GM23338 (cell line): ENCODE measurements at regions not wholly inside any gene's neighbourhood (a gene's known extent, or its start where the extent isn't known, plus 50 kb on each side); places are given as distances from the start of the nearest gene placed in this dataset.

Experiments used
- ATAC-seq: fragments of 200-7000 bp; cut with Tn5 transposase; 3 replicates; pipeline ENCODE4 v1.9.1; 2020
- DNase-seq: peaks from one replicate; pipeline ENCODE4 v3.0.0-alpha.2; 2015; ENCODE audit warnings: low spot score
- H2AFZ ChIP-seq: fragments of 200-600 bp; sonication (generic); 2 replicates; pipeline ENCODE4 v1.8.0; 2016; ENCODE audit warnings: antibody characterized with exemption, mild to moderate bottlenecking, moderate library complexity
- H3F3A ChIP-seq: fragments of 200-600 bp; sonication (generic); replicated peaks from 2 replicates; pipeline ENCODE4 v1.8.0; 2017; ENCODE audit warnings: antibody characterized with exemption, mixed run types, low read depth
- H3K27ac ChIP-seq: fragments of 200-600 bp; sonication (generic); 2 replicates; pipeline ENCODE4 v1.6.1; 2016; ENCODE audit warnings: low read depth
- H3K27me3 ChIP-seq: fragments of 200-600 bp; sonication (generic); 2 replicates; pipeline ENCODE4 v1.8.0; 2016; ENCODE audit warnings: mild to moderate bottlenecking, mixed run types, moderate library complexity; ENCODE audit not compliant: insufficient read depth
- H3K36me3 ChIP-seq: fragments of 200-600 bp; sonication (generic); 2 replicates; pipeline ENCODE4 v1.8.0; 2016; ENCODE audit warnings: mild to moderate bottlenecking; ENCODE audit not compliant: insufficient read depth
- H3K4me1 ChIP-seq: fragments of 200-600 bp; sonication (generic); 2 replicates; pipeline ENCODE4 v1.8.0; 2016; ENCODE audit warnings: mild to moderate bottlenecking, moderate library complexity; ENCODE audit not compliant: insufficient read depth
- H3K4me2 ChIP-seq: fragments of 200-600 bp; sonication (generic); 2 replicates; pipeline ENCODE4 v1.7.1; 2017; ENCODE audit warnings: mixed run types
- H3K4me3 ChIP-seq: fragments of 200-600 bp; sonication (generic); 2 replicates; pipeline ENCODE4 v1.6.1; 2016; ENCODE audit warnings: mixed run types
- H3K79me2 ChIP-seq: fragments of 200-600 bp; sonication (generic); replicated peaks from 2 replicates; pipeline ENCODE4 v1.8.0; 2017; ENCODE audit warnings: mild to moderate bottlenecking; ENCODE audit not compliant: insufficient read depth
- H3K9me2 ChIP-seq: fragments of 200-600 bp; sonication (generic); 2 replicates; pipeline ENCODE4 v1.8.0; 2017; ENCODE audit not compliant: insufficient read depth
- H4K20me1 ChIP-seq: fragments of 200-600 bp; sonication (generic); replicated peaks from 2 replicates; pipeline ENCODE4 v1.8.0; 2017; ENCODE audit warnings: mild to moderate bottlenecking; ENCODE audit not compliant: insufficient read depth
- H3K27ac Mint-ChIP-seq: 2 replicates; pipeline ENCODE4 v1.8.0; 2020; ENCODE audit warnings: inconsistent platforms, mild to moderate bottlenecking, moderate library complexity, mixed read lengths
- H3K27me3 Mint-ChIP-seq: 3 replicates; pipeline ENCODE4 v1.8.0; 2022; ENCODE audit warnings: low read depth, mild to moderate bottlenecking, moderate library complexity, mixed read lengths, inconsistent platforms; ENCODE audit not compliant: insufficient read depth, poor library complexity
- H3K36me3 Mint-ChIP-seq: 3 replicates; pipeline ENCODE4 v1.8.0; 2021; ENCODE audit warnings: low read depth, mild to moderate bottlenecking, inconsistent platforms, moderate library complexity, mixed read lengths
- H3K4me1 Mint-ChIP-seq: 3 replicates; pipeline ENCODE4 v1.8.0; 2020; ENCODE audit warnings: mild to moderate bottlenecking, inconsistent platforms, mixed read lengths
- H3K4me3 Mint-ChIP-seq: 3 replicates; pipeline ENCODE4 v1.8.0; 2021; ENCODE audit warnings: moderate library complexity, mild to moderate bottlenecking, inconsistent platforms, mixed read lengths
- H3K9me3 Mint-ChIP-seq: 3 replicates; pipeline ENCODE4 v1.8.0; 2020; ENCODE audit warnings: moderate library complexity, mild to moderate bottlenecking, inconsistent platforms, mixed read lengths
- EZH2phosphoT487 ChIP-seq: fragments of 200-600 bp; sonication (generic); IDR thresholded peaks from one replicate; pipeline ENCODE4 v1.8.1; 2018; ENCODE audit warnings: antibody characterized with exemption; ENCODE audit not compliant: unreplicated experiment
- JUNB ChIP-seq: IDR thresholded peaks from one replicate; pipeline ENCODE4 v1.6.1; 2016; ENCODE audit warnings: antibody characterized with exemption; ENCODE audit not compliant: unreplicated experiment
- STAT1 ChIP-seq: IDR thresholded peaks from one replicate; pipeline ENCODE4 v1.6.1; 2016; ENCODE audit warnings: antibody characterized with exemption; ENCODE audit not compliant: unreplicated experiment
- ZNF114 ChIP-seq: fragments of 250-450 bp; sonication (Bioruptor Pico); IDR thresholded peaks from 2 replicates; pipeline ENCODE4 v1.5.0; 2020; ENCODE audit warnings: mild to moderate bottlenecking, moderate library complexity
- ZNF331 ChIP-seq: fragments of 250-450 bp; sonication (Bioruptor Pico); IDR thresholded peaks from 2 replicates; pipeline ENCODE4 v1.5.0; 2020; ENCODE audit warnings: low read depth, mild to moderate bottlenecking, moderate library complexity
- TF ChIP-seq, protein P1 (sequence below): IDR thresholded peaks from one replicate; pipeline ENCODE4 v1.6.1; 2018; ENCODE audit warnings: antibody characterized with exemption; ENCODE audit not compliant: unreplicated experiment

DNA sequence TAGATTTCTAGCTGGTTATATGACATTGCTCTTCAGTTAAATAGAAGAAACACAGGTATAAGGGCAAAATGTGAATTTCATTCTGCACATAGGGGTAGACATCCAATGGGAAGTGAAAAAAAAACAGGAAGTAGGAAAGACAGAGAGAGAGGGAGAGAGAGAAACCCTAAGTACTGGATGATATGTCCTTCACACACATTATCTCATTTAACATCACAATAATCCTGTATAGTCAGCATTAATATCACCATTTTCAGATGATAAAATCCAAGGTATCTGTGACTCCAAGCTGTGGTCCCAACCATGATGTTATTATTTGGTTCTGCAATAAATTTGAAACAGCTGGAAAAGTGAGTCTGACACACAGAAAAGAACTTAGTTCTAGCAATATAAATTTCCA lies 759.9 kb downstream of the SATB2 start:
- Mint-ChIP-seq H3K9me3 (no peaks in the 10 kb centered on the region), H3K4me3 (no peak overlapping the region), H3K36me3 (no peaks in the 10 kb centered on the region), H3K27me3 (peaks cover 2% of the 10 kb centered on the region), H3K4me1 (peaks cover 12% of the 10 kb centered on the region), H3K27ac (no peak overlapping the region)
- Histone ChIP-seq H4K20me1 (no peaks in the 10 kb centered on the region), H3K9me2 (no peaks in the 10 kb centered on the region), H3K27me3 (no peaks in the 10 kb centered on the region), H3K79me2 (no peaks in the 10 kb centered on the region), H3K4me2 (no peak overlapping the region), H3F3A (no peaks in the 10 kb centered on the region), H3K4me3 (no peak overlapping the region), H3K36me3 (no peaks in the 10 kb centered on the region), H2AFZ (peak overlapping the region; percentile 48; the same call in 1 of the 2 replicates), H3K4me1 (peaks cover 7% of the 10 kb centered on the region; the same call in 1 of the 2 replicates), H3K27ac (no peak overlapping the region)
- DNase-seq (no peak), ATAC-seq (no peak)
- TF ChIP-seq EZH2phosphoT487, result no peak

DNA sequence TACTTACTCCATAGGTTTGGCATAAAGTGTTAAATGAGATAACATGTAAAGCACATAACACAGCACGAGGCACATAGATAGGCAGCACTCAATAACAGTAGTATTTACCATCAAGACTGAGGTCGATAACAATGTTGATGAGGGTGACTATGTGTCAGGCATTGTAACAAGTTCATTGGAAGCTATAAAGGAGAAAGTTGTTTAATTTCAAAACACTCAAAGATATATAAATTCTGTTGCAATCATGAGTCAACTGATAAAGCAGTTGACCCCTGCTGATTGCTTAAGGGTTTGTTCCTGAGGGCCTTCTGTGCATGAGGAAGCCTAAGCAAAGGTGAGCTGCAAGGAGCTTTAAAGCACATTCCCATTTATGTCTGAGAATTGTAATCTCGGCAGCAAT lies 760.5 kb downstream of the SATB2 start:
- ATAC-seq (no peak), DNase-seq (no peak)
- no peak overlapping the region for H3K4me3 Mint-ChIP-seq
- Histone ChIP-seq H3K9me2 (no peaks in the 10 kb centered on the region), H2AFZ (peak overlapping the region; percentile 13; the same call in 1 of the 2 replicates), H4K20me1 (no peaks in the 10 kb centered on the region), H3K4me2 (no peak overlapping the region), H3F3A (no peaks in the 10 kb centered on the region), H3K4me3 (no peak overlapping the region), H3K27me3 (no peaks in the 10 kb centered on the region), H3K27ac (no peak overlapping the region), H3K36me3 (no peaks in the 10 kb centered on the region), H3K79me2 (no peaks in the 10 kb centered on the region), H3K4me1 (peaks cover 7% of the 10 kb centered on the region; the same call in 1 of the 2 replicates)
- TF ChIP-seq, protein P1, sequence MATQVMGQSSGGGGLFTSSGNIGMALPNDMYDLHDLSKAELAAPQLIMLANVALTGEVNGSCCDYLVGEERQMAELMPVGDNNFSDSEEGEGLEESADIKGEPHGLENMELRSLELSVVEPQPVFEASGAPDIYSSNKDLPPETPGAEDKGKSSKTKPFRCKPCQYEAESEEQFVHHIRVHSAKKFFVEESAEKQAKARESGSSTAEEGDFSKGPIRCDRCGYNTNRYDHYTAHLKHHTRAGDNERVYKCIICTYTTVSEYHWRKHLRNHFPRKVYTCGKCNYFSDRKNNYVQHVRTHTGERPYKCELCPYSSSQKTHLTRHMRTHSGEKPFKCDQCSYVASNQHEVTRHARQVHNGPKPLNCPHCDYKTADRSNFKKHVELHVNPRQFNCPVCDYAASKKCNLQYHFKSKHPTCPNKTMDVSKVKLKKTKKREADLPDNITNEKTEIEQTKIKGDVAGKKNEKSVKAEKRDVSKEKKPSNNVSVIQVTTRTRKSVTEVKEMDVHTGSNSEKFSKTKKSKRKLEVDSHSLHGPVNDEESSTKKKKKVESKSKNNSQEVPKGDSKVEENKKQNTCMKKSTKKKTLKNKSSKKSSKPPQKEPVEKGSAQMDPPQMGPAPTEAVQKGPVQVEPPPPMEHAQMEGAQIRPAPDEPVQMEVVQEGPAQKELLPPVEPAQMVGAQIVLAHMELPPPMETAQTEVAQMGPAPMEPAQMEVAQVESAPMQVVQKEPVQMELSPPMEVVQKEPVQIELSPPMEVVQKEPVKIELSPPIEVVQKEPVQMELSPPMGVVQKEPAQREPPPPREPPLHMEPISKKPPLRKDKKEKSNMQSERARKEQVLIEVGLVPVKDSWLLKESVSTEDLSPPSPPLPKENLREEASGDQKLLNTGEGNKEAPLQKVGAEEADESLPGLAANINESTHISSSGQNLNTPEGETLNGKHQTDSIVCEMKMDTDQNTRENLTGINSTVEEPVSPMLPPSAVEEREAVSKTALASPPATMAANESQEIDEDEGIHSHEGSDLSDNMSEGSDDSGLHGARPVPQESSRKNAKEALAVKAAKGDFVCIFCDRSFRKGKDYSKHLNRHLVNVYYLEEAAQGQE, result no peak
- H3K36me3 Mint-ChIP-seq, result no peaks in the 10 kb centered on the region
- peaks cover 12% of the 10 kb centered on the region for H3K4me1 Mint-ChIP-seq
- H3K27ac Mint-ChIP-seq, result no peak overlapping the region
- H3K27me3 Mint-ChIP-seq, result peaks cover 2% of the 10 kb centered on the region
- no peaks in the 10 kb centered on the region for H3K9me3 Mint-ChIP-seq

DNA sequence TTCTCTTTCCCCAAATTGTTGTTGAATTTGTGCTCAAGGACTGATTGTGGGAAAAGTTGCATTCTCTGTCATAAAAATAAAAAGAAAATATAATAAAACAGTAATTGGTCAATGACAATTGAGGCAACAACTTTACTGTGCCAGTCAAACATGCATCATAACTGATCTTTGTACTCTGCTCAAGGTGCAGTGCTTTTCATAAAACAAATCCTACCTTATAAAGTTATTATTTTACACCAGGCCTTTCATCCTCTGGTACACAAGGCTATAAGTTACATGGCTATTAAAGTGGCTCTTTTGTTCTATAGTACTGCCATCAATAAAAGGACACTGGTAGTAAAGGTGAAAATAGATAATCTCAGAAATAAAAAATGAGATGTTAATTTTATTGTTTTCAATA lies 761.9 kb downstream of the SATB2 start:
- Mint-ChIP-seq H3K36me3 (no peaks in the 10 kb centered on the region), H3K4me3 (no peak overlapping the region), H3K27me3 (peaks cover 2% of the 10 kb centered on the region), H3K9me3 (no peaks in the 10 kb centered on the region), H3K27ac (no peak overlapping the region), H3K4me1 (peaks cover 12% of the 10 kb centered on the region)
- H3K4me2 ChIP-seq, result no peak overlapping the region
- no peaks in the 10 kb centered on the region for H3K36me3 ChIP-seq
- no peaks in the 10 kb centered on the region for H3K79me2 ChIP-seq
- no peaks in the 10 kb centered on the region for H3K9me2 ChIP-seq
- no peak for TF ChIP-seq STAT1
- TF ChIP-seq ZNF114 (CRISPR knock-in tag), result no peak
- TF ChIP-seq JUNB, result no peak
- no peak for TF ChIP-seq ZNF331 (CRISPR knock-in tag)
- ATAC-seq (no peak), DNase-seq (no peak)
- H3K4me3 ChIP-seq, result no peak overlapping the region
- peaks cover 7% of the 10 kb centered on the region; the same call in 1 of the 2 replicates for H3K4me1 ChIP-seq
- H2AFZ ChIP-seq, result no peak overlapping the region
- no peaks in the 10 kb centered on the region for H4K20me1 ChIP-seq
- no peaks in the 10 kb centered on the region for H3F3A ChIP-seq
- no peak overlapping the region for H3K27ac ChIP-seq
- H3K27me3 ChIP-seq, result no peaks in the 10 kb centered on the region
